Activated CD4-positive, alpha-beta T cell treated with anti-CD3 and anti-CD28 coated beads, Interleukin-2, amount 50 U/mL, for 4 hours (primary cell): ENCODE measurements at regions not wholly inside any gene's neighbourhood (a gene's known extent, or its start where the extent isn't known, plus 50 kb on each side); places are given as distances from the start of the nearest gene placed in this dataset.

ENCODE experiments used
- DNase-seq, 2 experiments: peaks; one replicate each; pipeline ENCODE4 v3.0.0-alpha.2; 2020

GRCh38 chr3:117409701-117410459 is 700.3 kb downstream of the TUSC7 start:
- no peak for DNase-seq

- DNase-seq: no peak
Measured at GRCh38 chr3:117411971-117412370, 702.4 kb downstream of the TUSC7 start.

- no peak for DNase-seq
Measured at GRCh38 chr3:117417411-117417810, 707.8 kb downstream of the TUSC7 start.

- DNase-seq: no peak
Measured at GRCh38 chr3:117427081-117427480, 717.5 kb downstream of the TUSC7 start.

GRCh38 chr3:117433427-117433826 is 723.8 kb downstream of the TUSC7 start:
- DNase-seq: no peak

- no peak for DNase-seq
Measured at GRCh38 chr3:117434661-117435412, 725.3 kb downstream of the TUSC7 start.

- no peak for DNase-seq
Measured at GRCh38 chr3:117435506-117435905, 725.9 kb downstream of the TUSC7 start.

GRCh38 chr3:117439812-117440211 is 730.2 kb downstream of the TUSC7 start:
- no peak for DNase-seq

- DNase-seq: no peak
Measured at GRCh38 chr3:117441851-117442250, 732.3 kb downstream of the TUSC7 start.

- DNase-seq: no peak
Measured at GRCh38 chr3:117442566-117442965, 733.0 kb downstream of the TUSC7 start.

GRCh38 chr3:117443014-117443413 is 733.4 kb downstream of the TUSC7 start:
- DNase-seq: no peak

GRCh38 chr3:117444175-117444574 is 734.6 kb downstream of the TUSC7 start:
- no peak for DNase-seq

GRCh38 chr3:117447419-117447818 is 737.8 kb downstream of the TUSC7 start:
- no peak for DNase-seq

GRCh38 chr3:117450026-117450425 is 740.4 kb downstream of the TUSC7 start:
- DNase-seq: no peak

GRCh38 chr3:117454254-117454653 is 744.7 kb downstream of the TUSC7 start:
- DNase-seq: no peak

- DNase-seq: no peak
Measured at GRCh38 chr3:117454908-117455307, 745.3 kb downstream of the TUSC7 start.

- no peak for DNase-seq
Measured at GRCh38 chr3:117455782-117456181, 746.2 kb downstream of the TUSC7 start.

- no peak for DNase-seq
Measured at GRCh38 chr3:117463276-117464115, 753.9 kb downstream of the TUSC7 start.

- DNase-seq: no peak
Measured at GRCh38 chr3:117471831-117472230, 762.3 kb downstream of the TUSC7 start.

GRCh38 chr3:117473981-117474538 is 764.5 kb downstream of the TUSC7 start:
- DNase-seq: no peak

GRCh38 chr3:117476572-117476971 is 767.0 kb downstream of the TUSC7 start:
- no peak for DNase-seq

- DNase-seq: no peak
Measured at GRCh38 chr3:117477214-117477755, 767.7 kb downstream of the TUSC7 start.

GRCh38 chr3:117479095-117479494 is 769.5 kb downstream of the TUSC7 start:
- DNase-seq: no peak
